HG03060 (cell line): ENCODE measurements at regions not wholly inside any gene's neighbourhood (a gene's known extent, or its start where the extent isn't known, plus 50 kb on each side); places are given as distances from the start of the nearest gene placed in this dataset.

ENCODE experiments used
- ATAC-seq: cut with Tn5 transposase; IDR thresholded peaks from one replicate; pipeline ENCODE4 v1.9.1; 2021; ENCODE audit warnings: low read depth, moderate number of reproducible peaks; ENCODE audit not compliant: unreplicated experiment

- ATAC-seq: no peak
Observed at GRCh38 chr7:21077602-21078001, 290.9 kb upstream of the SP8 start.

GRCh38 chr7:21084286-21084685 lies 297.6 kb upstream of the SP8 start:
- ATAC-seq: no peak

GRCh38 chr7:21086688-21087087 lies 300.0 kb upstream of the SP8 start:
- ATAC-seq: no peak

GRCh38 chr7:21089653-21090052 lies 303.0 kb upstream of the SP8 start:
- no peak for ATAC-seq

- no peak for ATAC-seq
Observed at GRCh38 chr7:21092766-21093702, 306.3 kb upstream of the SP8 start.

- ATAC-seq: no peak
Observed at GRCh38 chr7:21094589-21094988, 307.9 kb upstream of the SP8 start.

- ATAC-seq: peak; percentile 73
Observed at GRCh38 chr7:21099432-21099831, 312.7 kb upstream of the SP8 start.

GRCh38 chr7:21099955-21100354 lies 313.3 kb upstream of the SP8 start:
- ATAC-seq: no peak

- no peak for ATAC-seq
Observed at GRCh38 chr7:21101541-21101940, 314.9 kb upstream of the SP8 start.

GRCh38 chr7:21103426-21104123 lies 316.9 kb upstream of the SP8 start:
- ATAC-seq: no peak

GRCh38 chr7:21104124-21104500 lies 317.4 kb upstream of the SP8 start:
- no peak for ATAC-seq

- ATAC-seq: no peak
Observed at GRCh38 chr7:21106296-21106732, 319.6 kb upstream of the SP8 start.

- no peak for ATAC-seq
Observed at GRCh38 chr7:21107101-21107500, 320.4 kb upstream of the SP8 start.

- no peak for ATAC-seq
Observed at GRCh38 chr7:21108182-21108581, 319.7 kb upstream of the SP4 start.

- no peak for ATAC-seq
Observed at GRCh38 chr7:21113609-21114415, 314.1 kb upstream of the SP4 start.

GRCh38 chr7:21123586-21123985 lies 304.3 kb upstream of the SP4 start:
- no peak for ATAC-seq

GRCh38 chr7:21125297-21125696 lies 302.6 kb upstream of the SP4 start:
- no peak for ATAC-seq

- no peak for ATAC-seq
Observed at GRCh38 chr7:21128062-21128817, 299.6 kb upstream of the SP4 start.

GRCh38 chr7:21131897-21132296 lies 296.0 kb upstream of the SP4 start:
- ATAC-seq: no peak

- no peak for ATAC-seq
Observed at GRCh38 chr7:21134631-21135030, 293.3 kb upstream of the SP4 start.
